ENCODE measurements at regions not wholly inside any gene's neighbourhood (a gene's known extent, or its start where the extent isn't known, plus 50 kb on each side); places are given as distances from the start of the nearest gene placed in this dataset.

- TF ChIP-seq POLR2AphosphoS5 (IDR thresholded peaks at IDR 0.05; ENCODE audit: low read depth, low read length), result no peak
- TF ChIP-seq TAF1 (IDR thresholded peaks at IDR 0.05; ENCODE audit: borderline replicate concordance, insufficient read depth, low read length), result no peak
These were observed 106.0 kb upstream of the CYP1B1 start for GRCh38 chr2:38181806-38182491.

Data from PFSK-1 (cell line).